ENCODE measurements at regions not wholly inside any gene's neighbourhood (a gene's known extent, or its start where the extent isn't known, plus 50 kb on each side); places are given as distances from the start of the nearest gene placed in this dataset.

DNA sequence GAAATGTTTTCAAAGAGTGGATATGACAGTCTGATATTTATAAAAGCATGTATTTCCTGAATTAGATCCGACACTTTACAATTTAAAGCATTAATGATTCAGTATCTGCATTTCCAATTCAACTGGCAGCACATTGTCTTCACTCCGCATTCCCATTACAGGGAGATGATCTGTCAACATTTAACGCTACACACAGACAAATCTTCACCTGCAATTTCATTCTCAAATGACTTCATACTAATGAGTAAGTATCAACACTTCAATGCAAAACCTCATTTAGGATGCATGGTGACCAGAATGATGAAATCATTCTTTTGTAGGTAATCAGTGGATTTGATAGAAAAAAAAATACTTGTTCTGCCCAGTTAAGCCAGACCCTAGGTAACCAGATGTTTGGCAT is 749.6 kb downstream of the CENPC start:
- TF ChIP-seq, protein P1, sequence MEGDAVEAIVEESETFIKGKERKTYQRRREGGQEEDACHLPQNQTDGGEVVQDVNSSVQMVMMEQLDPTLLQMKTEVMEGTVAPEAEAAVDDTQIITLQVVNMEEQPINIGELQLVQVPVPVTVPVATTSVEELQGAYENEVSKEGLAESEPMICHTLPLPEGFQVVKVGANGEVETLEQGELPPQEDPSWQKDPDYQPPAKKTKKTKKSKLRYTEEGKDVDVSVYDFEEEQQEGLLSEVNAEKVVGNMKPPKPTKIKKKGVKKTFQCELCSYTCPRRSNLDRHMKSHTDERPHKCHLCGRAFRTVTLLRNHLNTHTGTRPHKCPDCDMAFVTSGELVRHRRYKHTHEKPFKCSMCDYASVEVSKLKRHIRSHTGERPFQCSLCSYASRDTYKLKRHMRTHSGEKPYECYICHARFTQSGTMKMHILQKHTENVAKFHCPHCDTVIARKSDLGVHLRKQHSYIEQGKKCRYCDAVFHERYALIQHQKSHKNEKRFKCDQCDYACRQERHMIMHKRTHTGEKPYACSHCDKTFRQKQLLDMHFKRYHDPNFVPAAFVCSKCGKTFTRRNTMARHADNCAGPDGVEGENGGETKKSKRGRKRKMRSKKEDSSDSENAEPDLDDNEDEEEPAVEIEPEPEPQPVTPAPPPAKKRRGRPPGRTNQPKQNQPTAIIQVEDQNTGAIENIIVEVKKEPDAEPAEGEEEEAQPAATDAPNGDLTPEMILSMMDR (IDR thresholded peaks at IDR 0.05), result no peak
- TF ChIP-seq POLR2A (IDR thresholded peaks at IDR 0.05), result no peak
- no peak for TF ChIP-seq POLR2AphosphoS5 (IDR thresholded peaks at IDR 0.05)

Data from breast epithelium (tissue), 3 donors.